Gastroesophageal sphincter (tissue), 4 donors: ENCODE measurements at regions not wholly inside any gene's neighbourhood (a gene's known extent, or its start where the extent isn't known, plus 50 kb on each side); places are given as distances from the start of the nearest gene placed in this dataset.

ENCODE experiments used
- ATAC-seq: fragments of 150-250 bp; one replicate; pipeline ENCODE4 v1.9.1; 2016; ENCODE audit warnings: mild to moderate bottlenecking, moderate library complexity
- H3K27ac ChIP-seq, 4 donors: fragments of 200-600 bp; sonication (generic) in 3 of 4; 1 replicate in 3 of 4; 2 replicates in 1 of 4; pipeline ENCODE4 v1.5.1; 2016 to 2019
- H3K27me3 ChIP-seq: fragments of 200-600 bp; sonication (generic); one replicate; pipeline ENCODE4 v1.5.1; 2019
- H3K36me3 ChIP-seq, 2 donors: fragments of 200-600 bp; sonication (generic); one replicate each; pipeline ENCODE4 v1.5.1; 2019; ENCODE audit warnings: control low read depth in 1 of 2
- H3K4me1 ChIP-seq, 3 donors: fragments of 200-600 bp; sonication (generic); 1 replicate in 2 of 3; 2 replicates in 1 of 3; pipeline ENCODE4 v1.5.1; 2016 to 2019; ENCODE audit warnings: control low read depth in 2 of 3
- H3K4me3 ChIP-seq, 2 donors: fragments of 200-600 bp; sonication (generic); one replicate each; pipeline ENCODE4 v1.5.1; 2019; ENCODE audit warnings: mild to moderate bottlenecking in 1 of 2, moderate library complexity in 1 of 2
- H3K9me3 ChIP-seq, 3 donors: fragments of 200-600 bp; sonication (generic); one replicate each; pipeline ENCODE4 v1.5.1; 2017 to 2019; ENCODE audit warnings: control low read depth in 2 of 3
- CTCF ChIP-seq, 4 experiments: fragments of 200-600 bp in 2 of 4; fragments of 450-650 bp in 2 of 4; sonication (generic) in 1 of 4; IDR thresholded peaks; one replicate each; pipeline ENCODE4 v1.5.1; 2017 to 2019; ENCODE audit warnings: antibody characterized with exemption in 4 of 4, mild to moderate bottlenecking in 2 of 4, moderate library complexity in 2 of 4
- EP300 ChIP-seq: sonication (generic); formaldehyde crosslinking; IDR thresholded peaks from one replicate; pipeline ENCODE4 v1.6.1; 2017; ENCODE audit warnings: antibody characterized with exemption, mild to moderate bottlenecking
- POLR2A ChIP-seq, 2 donors: fragments of 450-650 bp; IDR thresholded peaks; one replicate each; pipeline ENCODE4 v1.6.1; 2017; ENCODE audit warnings: antibody characterized with exemption in 2 of 2, mild to moderate bottlenecking in 2 of 2, moderate library complexity in 1 of 2
- POLR2AphosphoS5 ChIP-seq: sonication (generic); formaldehyde crosslinking; IDR thresholded peaks from one replicate; pipeline ENCODE4 v1.6.1; 2017; ENCODE audit warnings: antibody characterized with exemption
- WGBS, 2 donors: methylation state at CpG; one replicate each; pipeline ENCODE4 v1.1.5; 2018; ENCODE audit warnings: low coverage in 1 of 2; 5-methylcytosine and 5-hydroxymethylcytosine counted together

GRCh38 chr1:67590329-67590728, 94.7 kb upstream of the GADD45A start:
- ATAC-seq, result peak; percentile 64
- Histone ChIP-seq H3K27me3 (no peaks in the 10 kb centered on the region), H3K36me3 (no peaks in the 10 kb centered on the region), H3K4me1 (peaks cover 0 to 30% (median 11%) of the 10 kb centered on the region in 3 donors), H3K9me3 (no peaks in the 10 kb centered on the region), H3K27ac (peak overlapping the region in 3 of 4 donors; percentile 6 to 39 (median 39)), H3K4me3 (no peak overlapping the region)
- TF ChIP-seq EP300 (no peak), POLR2A (IDR thresholded peaks at IDR 0.05) (no peak), CTCF (IDR thresholded peaks at IDR 0.05) (no peak), POLR2AphosphoS5 (no peak)
- WGBS, 2 donors, result 7 to 27% methylated on average over 3 of the region's 3 CpGs

GRCh38 chr1:67594764-67595163, 90.2 kb upstream of the GADD45A start:
- Histone ChIP-seq H3K36me3 (no peaks in the 10 kb centered on the region), H3K27ac (no peak overlapping the region), H3K4me1 (peaks cover 0 to 13% (median 7%) of the 10 kb centered on the region in 3 donors), H3K9me3 (no peaks in the 10 kb centered on the region), H3K27me3 (no peaks in the 10 kb centered on the region), H3K4me3 (no peak overlapping the region)
- WGBS, 2 donors, result no CpG with 5 or more reads among the region's 2 CpGs
- TF ChIP-seq CTCF (IDR thresholded peaks at IDR 0.05) (no peak), POLR2A (IDR thresholded peaks at IDR 0.05) (no peak), POLR2AphosphoS5 (no peak), EP300 (no peak)
- ATAC-seq, result no peak

GRCh38 chr1:67596674-67597073, 88.3 kb upstream of the GADD45A start:
- Histone ChIP-seq H3K36me3 (no peaks in the 10 kb centered on the region), H3K4me1 (no peaks in the 10 kb centered on the region), H3K9me3 (no peaks in the 10 kb centered on the region), H3K4me3 (no peak overlapping the region), H3K27me3 (no peaks in the 10 kb centered on the region), H3K27ac (no peak overlapping the region)
- TF ChIP-seq EP300, result no peak
- ATAC-seq, result no peak
- 43 to 64% methylated on average over 2 to 3 of the region's 3 CpGs for WGBS, 2 donors

- H3K36me3 ChIP-seq, result no peaks in the 10 kb centered on the region
- H3K4me3 ChIP-seq, result no peak overlapping the region
- no peaks in the 10 kb centered on the region for H3K27me3 ChIP-seq
- TF ChIP-seq POLR2A (IDR thresholded peaks at IDR 0.05), result no peak
- no peak for TF ChIP-seq POLR2AphosphoS5
- no peak for TF ChIP-seq CTCF (IDR thresholded peaks at IDR 0.05)
- TF ChIP-seq EP300, result no peak
- no peak for ATAC-seq
- H3K9me3 ChIP-seq, result no peaks in the 10 kb centered on the region
- H3K4me1 ChIP-seq, result no peaks in the 10 kb centered on the region
- 78 to 85% methylated on average over 3 of the region's 3 CpGs for WGBS, 2 donors
- no peak overlapping the region for H3K27ac ChIP-seq
Observed at GRCh38 chr1:67597336-67597735, 87.7 kb upstream of the GADD45A start.

- Histone ChIP-seq H3K36me3 (no peaks in the 10 kb centered on the region), H3K4me3 (no peak overlapping the region), H3K27ac (no peak overlapping the region), H3K4me1 (no peaks in the 10 kb centered on the region), H3K9me3 (no peaks in the 10 kb centered on the region), H3K27me3 (no peaks in the 10 kb centered on the region)
- WGBS, 2 donors, result 67 to 78% methylated on average over 1 of the region's 1 CpG
- no peak for ATAC-seq
- no peak for TF ChIP-seq POLR2A (IDR thresholded peaks at IDR 0.05)
- TF ChIP-seq CTCF (IDR thresholded peaks at IDR 0.05), result no peak
- TF ChIP-seq EP300, result no peak
- no peak for TF ChIP-seq POLR2AphosphoS5
Observed at GRCh38 chr1:67599085-67599484, 85.9 kb upstream of the GADD45A start.
